HEK293 (cell line): ENCODE measurements at regions not wholly inside any gene's neighbourhood (a gene's known extent, or its start where the extent isn't known, plus 50 kb on each side); places are given as distances from the start of the nearest gene placed in this dataset.

ENCODE experiments used
- FEZF1 ChIP-seq: fragments of 450-650 bp; formaldehyde crosslinking; IDR thresholded peaks from 2 replicates; pipeline ENCODE4 v1.5.1; 2016; ENCODE audit warnings: missing biosample characterization, missing genetic modification characterization
- PRDM2 ChIP-seq: fragments of 450-650 bp; formaldehyde crosslinking; IDR thresholded peaks from 2 replicates; pipeline ENCODE4 v1.5.1; 2016; ENCODE audit warnings: missing biosample characterization, missing genetic modification characterization, borderline replicate concordance
- RBAK ChIP-seq: fragments of 450-650 bp; formaldehyde crosslinking; IDR thresholded peaks from 2 replicates; pipeline ENCODE4 v1.5.1; 2016; ENCODE audit warnings: missing biosample characterization, missing genetic modification characterization
- TCF7L2 ChIP-seq: IDR thresholded peaks from 2 replicates; pipeline ENCODE4 v1.6.1; 2011; ENCODE audit warnings: low read depth, mild to moderate bottlenecking, inconsistent platforms, low read length, moderate library complexity, borderline replicate concordance
- YY2 ChIP-seq: fragments of 450-650 bp; formaldehyde crosslinking; IDR thresholded peaks from 2 replicates; pipeline ENCODE4 v1.5.1; 2016; ENCODE audit warnings: missing biosample characterization, missing genetic modification characterization
- ZBTB8A ChIP-seq: fragments of 450-650 bp; formaldehyde crosslinking; IDR thresholded peaks from 2 replicates; pipeline ENCODE4 v1.5.1; 2016; ENCODE audit warnings: missing biosample characterization, missing genetic modification characterization
- ZFP69B ChIP-seq: fragments of 450-650 bp; formaldehyde crosslinking; IDR thresholded peaks from 2 replicates; pipeline ENCODE4 v1.5.1; 2016; ENCODE audit warnings: missing biosample characterization, missing genetic modification characterization
- ZNF184 ChIP-seq: fragments of 450-650 bp; IDR thresholded peaks from 2 replicates; pipeline ENCODE4 v1.5.1; 2018; ENCODE audit warnings: missing biosample characterization, mild to moderate bottlenecking, missing genetic modification characterization
- ZNF274 ChIP-seq, 2 experiments: fragments of 200-500 bp in 1 of 2; fragments of 450-650 bp in 1 of 2; sonication (Bioruptor generic) in 1 of 2; formaldehyde crosslinking in 1 of 2; IDR thresholded peaks; 2 replicates each; pipeline versions ENCODE4 v1.5.1 to v1.6.1; 2014 to 2016; ENCODE audit warnings: borderline replicate concordance in 1 of 2, inconsistent platforms in 1 of 2, low read length in 1 of 2, missing biosample characterization in 1 of 2, missing genetic modification characterization in 1 of 2
- ZNF354C ChIP-seq: fragments of 450-650 bp; formaldehyde crosslinking; IDR thresholded peaks from 2 replicates; pipeline ENCODE4 v1.5.1; 2016; ENCODE audit warnings: missing biosample characterization, missing genetic modification characterization, low read depth, borderline replicate concordance
- ZNF37A ChIP-seq: fragments of 450-650 bp; IDR thresholded peaks from 2 replicates; pipeline ENCODE4 v1.5.1; 2018; ENCODE audit warnings: missing biosample characterization, missing genetic modification characterization
- ZNF449 ChIP-seq: fragments of 450-650 bp; formaldehyde crosslinking; IDR thresholded peaks from 2 replicates; pipeline ENCODE4 v1.5.1; 2017; ENCODE audit warnings: missing biosample characterization, mild to moderate bottlenecking, missing genetic modification characterization, moderate library complexity
- ZNF571 ChIP-seq: fragments of 450-650 bp; formaldehyde crosslinking; IDR thresholded peaks from 2 replicates; pipeline ENCODE4 v1.5.0; 2017; ENCODE audit warnings: missing biosample characterization, missing genetic modification characterization
- ZNF629 ChIP-seq: fragments of 450-650 bp; formaldehyde crosslinking; IDR thresholded peaks from 2 replicates; pipeline ENCODE4 v1.5.1; 2017; ENCODE audit warnings: missing biosample characterization, missing genetic modification characterization
- ZNF639 ChIP-seq: fragments of 450-650 bp; formaldehyde crosslinking; IDR thresholded peaks from 2 replicates; pipeline ENCODE4 v1.5.1; 2016; ENCODE audit warnings: missing biosample characterization, missing genetic modification characterization
- ZNF670 ChIP-seq: fragments of 450-650 bp; formaldehyde crosslinking; IDR thresholded peaks from 2 replicates; pipeline ENCODE4 v1.5.1; 2016; ENCODE audit warnings: missing biosample characterization, missing genetic modification characterization, low read depth
- ZNF76 ChIP-seq: fragments of 450-650 bp; formaldehyde crosslinking; IDR thresholded peaks from 2 replicates; pipeline ENCODE4; 2016; ENCODE audit warnings: low read depth, missing biosample characterization, missing genetic modification characterization, borderline replicate concordance
- ZNF792 ChIP-seq: fragments of 450-650 bp; formaldehyde crosslinking; IDR thresholded peaks from 2 replicates; pipeline ENCODE4 v1.5.1; 2016; ENCODE audit warnings: missing biosample characterization, missing genetic modification characterization
- ZSCAN30 ChIP-seq: fragments of 450-650 bp; IDR thresholded peaks from 2 replicates; pipeline ENCODE4 v1.5.1; 2018; ENCODE audit warnings: missing biosample characterization, mild to moderate bottlenecking, missing genetic modification characterization, moderate library complexity
- TF ChIP-seq, protein P1 (sequence below): fragments of 450-650 bp; formaldehyde crosslinking; IDR thresholded peaks from 2 replicates; pipeline ENCODE4 v1.5.1; 2016; ENCODE audit warnings: missing biosample characterization, missing genetic modification characterization
- TF ChIP-seq, protein P2 (sequence below): fragments of 450-650 bp; formaldehyde crosslinking; IDR thresholded peaks from 2 replicates; pipeline ENCODE4 v1.5.1; 2016; ENCODE audit warnings: missing biosample characterization, missing genetic modification characterization
- TF ChIP-seq, protein P3 (sequence below): fragments of 450-650 bp; formaldehyde crosslinking; IDR thresholded peaks from 2 replicates; pipeline ENCODE4 v1.5.1; 2016; ENCODE audit warnings: missing biosample characterization, missing genetic modification characterization

DNA sequence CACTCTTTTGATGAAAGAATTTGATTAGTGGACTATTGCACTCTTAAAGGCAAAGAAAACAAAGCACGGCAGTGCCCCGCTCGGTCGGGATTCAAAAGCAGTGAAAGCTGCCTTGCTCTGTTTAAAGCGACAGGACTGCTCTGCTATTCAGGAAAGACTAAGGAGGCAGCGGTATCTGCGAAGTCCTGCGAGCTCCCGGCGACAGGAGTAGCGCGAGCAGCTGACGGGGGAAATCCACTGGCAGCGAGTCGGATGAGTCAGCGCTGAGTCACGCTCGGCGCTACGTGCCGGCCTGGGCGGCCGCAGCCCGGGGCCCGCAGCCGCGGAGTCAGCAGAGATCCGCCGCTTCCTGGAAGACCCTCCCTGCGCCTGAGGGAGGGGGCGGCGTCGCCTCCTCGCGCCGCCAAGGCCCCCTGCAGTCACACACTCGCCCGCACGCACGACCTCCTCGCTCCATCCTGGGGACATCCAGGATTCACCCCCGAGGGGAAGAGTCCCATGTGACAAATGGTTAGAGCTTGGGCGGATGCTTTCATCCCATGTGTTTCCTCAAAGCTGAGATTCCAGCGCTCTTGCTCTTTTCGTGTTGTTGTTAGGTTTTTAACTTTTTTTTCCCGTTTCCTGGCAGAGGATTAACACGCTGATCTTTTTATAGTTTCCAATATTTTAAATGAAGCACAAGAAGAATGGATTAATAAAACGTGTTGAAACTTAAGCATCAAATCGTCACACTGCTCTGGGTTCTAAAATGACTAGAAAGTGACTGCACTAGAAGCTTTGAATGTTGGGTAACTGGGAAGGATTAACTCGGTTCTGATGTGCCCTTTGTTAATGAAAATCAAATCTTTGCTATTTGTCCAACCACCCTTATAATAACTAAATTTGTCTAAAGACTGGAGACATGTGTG is 102.5 kb downstream of the ARRDC3 start (continued):
- TF ChIP-seq PRDM2 (tag by site-specific recombination) (no peak), ZNF184 (tag by site-specific recombination) (peak; percentile 88), TCF7L2 (peak; percentile 91), YY2 (tag by site-specific recombination) (no peak), ZNF571 (no peak), FEZF1 (tag by site-specific recombination) (peak; percentile 93), ZNF449 (peak; percentile 33; the same call in 1 of the 2 replicates), ZNF792 (no peak), ZNF629 (tag by site-specific recombination) (peak; percentile 83), ZFP69B (tag by site-specific recombination) (peak; percentile 90), ZNF274 (IDR thresholded peaks at IDR 0.05; ENCODE audit: low read length) (no peak), ZNF274 (tag by site-specific recombination; IDR thresholded peaks at IDR 0.05; ENCODE audit: borderline replicate concordance) (no peak), ZNF354C (tag by site-specific recombination) (no peak), ZNF639 (tag by site-specific recombination) (0 out of 2 replicates have a peak, but pooled peaks have one; percentile 8), ZNF670 (tag by site-specific recombination) (no peak), ZBTB8A (tag by site-specific recombination) (peak; percentile 84), ZSCAN30 (tag by site-specific recombination) (peak; percentile 100), RBAK (tag by site-specific recombination) (no peak), ZNF76 (tag by site-specific recombination) (no peak), ZNF37A (tag by site-specific recombination) (no peak)
- TF ChIP-seq, protein P1, sequence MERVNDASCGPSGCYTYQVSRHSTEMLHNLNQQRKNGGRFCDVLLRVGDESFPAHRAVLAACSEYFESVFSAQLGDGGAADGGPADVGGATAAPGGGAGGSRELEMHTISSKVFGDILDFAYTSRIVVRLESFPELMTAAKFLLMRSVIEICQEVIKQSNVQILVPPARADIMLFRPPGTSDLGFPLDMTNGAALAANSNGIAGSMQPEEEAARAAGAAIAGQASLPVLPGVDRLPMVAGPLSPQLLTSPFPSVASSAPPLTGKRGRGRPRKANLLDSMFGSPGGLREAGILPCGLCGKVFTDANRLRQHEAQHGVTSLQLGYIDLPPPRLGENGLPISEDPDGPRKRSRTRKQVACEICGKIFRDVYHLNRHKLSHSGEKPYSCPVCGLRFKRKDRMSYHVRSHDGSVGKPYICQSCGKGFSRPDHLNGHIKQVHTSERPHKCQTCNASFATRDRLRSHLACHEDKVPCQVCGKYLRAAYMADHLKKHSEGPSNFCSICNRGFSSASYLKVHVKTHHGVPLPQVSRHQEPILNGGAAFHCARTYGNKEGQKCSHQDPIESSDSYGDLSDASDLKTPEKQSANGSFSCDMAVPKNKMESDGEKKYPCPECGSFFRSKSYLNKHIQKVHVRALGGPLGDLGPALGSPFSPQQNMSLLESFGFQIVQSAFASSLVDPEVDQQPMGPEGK (tag by site-specific recombination) = peak; percentile 95
- TF ChIP-seq, protein P2, sequence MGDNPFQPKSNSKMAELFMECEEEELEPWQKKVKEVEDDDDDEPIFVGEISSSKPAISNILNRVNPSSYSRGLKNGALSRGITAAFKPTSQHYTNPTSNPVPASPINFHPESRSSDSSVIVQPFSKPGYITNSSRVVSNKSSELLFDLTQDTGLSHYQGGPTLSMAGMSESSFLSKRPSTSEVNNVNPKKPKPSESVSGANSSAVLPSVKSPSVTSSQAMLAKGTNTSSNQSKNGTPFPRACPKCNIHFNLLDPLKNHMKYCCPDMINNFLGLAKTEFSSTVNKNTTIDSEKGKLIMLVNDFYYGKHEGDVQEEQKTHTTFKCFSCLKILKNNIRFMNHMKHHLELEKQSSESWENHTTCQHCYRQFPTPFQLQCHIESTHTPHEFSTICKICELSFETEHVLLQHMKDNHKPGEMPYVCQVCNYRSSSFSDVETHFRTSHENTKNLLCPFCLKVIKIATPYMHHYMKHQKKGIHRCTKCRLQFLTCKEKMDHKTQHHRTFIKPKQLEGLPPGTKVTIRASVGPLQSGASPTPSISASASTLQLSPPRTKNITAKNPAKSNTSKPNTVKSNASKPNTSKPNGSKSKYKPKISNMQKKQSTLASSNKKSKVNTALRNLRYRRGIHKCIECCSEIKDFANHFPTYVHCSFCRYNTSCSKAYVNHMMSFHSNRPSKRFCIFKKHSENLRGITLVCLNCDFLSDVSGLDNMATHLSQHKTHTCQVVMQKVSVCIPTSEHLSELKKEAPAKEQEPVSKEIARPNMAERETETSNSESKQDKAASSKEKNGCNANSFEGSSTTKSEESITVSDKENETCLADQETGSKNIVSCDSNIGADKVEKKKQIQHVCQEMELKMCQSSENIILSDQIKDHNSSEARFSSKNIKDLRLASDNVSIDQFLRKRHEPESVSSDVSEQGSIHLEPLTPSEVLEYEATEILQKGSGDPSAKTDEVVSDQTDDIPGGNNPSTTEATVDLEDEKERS = no peak
- TF ChIP-seq, protein P3, sequence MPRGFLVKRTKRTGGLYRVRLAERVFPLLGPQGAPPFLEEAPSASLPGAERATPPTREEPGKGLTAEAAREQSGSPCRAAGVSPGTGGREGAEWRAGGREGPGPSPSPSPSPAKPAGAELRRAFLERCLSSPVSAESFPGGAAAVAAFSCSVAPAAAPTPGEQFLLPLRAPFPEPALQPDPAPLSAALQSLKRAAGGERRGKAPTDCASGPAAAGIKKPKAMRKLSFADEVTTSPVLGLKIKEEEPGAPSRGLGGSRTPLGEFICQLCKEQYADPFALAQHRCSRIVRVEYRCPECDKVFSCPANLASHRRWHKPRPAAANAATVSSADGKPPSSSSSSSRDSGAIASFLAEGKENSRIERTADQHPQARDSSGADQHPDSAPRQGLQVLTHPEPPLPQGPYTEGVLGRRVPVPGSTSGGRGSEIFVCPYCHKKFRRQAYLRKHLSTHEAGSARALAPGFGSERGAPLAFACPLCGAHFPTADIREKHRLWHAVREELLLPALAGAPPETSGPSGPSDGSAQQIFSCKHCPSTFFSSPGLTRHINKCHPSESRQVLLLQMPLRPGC (tag by site-specific recombination) = peak; percentile 87
